ENCODE measurements at regions not wholly inside any gene's neighbourhood (a gene's known extent, or its start where the extent isn't known, plus 50 kb on each side); places are given as distances from the start of the nearest gene placed in this dataset.

- TF ChIP-seq ZNF600 (tag by site-specific recombination; IDR thresholded peaks at IDR 0.05) (no peak), SP7 (tag by site-specific recombination; IDR thresholded peaks at IDR 0.05) (no peak), ZNF561 (tag by site-specific recombination; IDR thresholded peaks at IDR 0.05; ENCODE audit: borderline replicate concordance) (no peak), BCL11A (tag by site-specific recombination; IDR thresholded peaks at IDR 0.05; ENCODE audit: low read depth) (no peak)
- TF ChIP-seq, protein P1, sequence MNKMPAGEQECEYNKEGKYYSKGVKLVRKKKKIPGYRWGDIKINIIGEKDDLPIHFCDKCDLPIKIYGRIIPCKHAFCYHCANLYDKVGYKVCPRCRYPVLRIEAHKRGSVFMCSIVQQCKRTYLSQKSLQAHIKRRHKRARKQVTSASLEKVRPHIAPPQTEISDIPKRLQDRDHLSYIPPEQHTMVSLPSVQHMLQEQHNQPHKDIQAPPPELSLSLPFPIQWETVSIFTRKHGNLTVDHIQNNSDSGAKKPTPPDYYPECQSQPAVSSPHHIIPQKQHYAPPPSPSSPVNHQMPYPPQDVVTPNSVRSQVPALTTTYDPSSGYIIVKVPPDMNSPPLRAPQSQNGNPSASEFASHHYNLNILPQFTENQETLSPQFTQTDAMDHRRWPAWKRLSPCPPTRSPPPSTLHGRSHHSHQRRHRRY (tag by site-specific recombination; IDR thresholded peaks at IDR 0.05) = no peak
- TF ChIP-seq, protein P2, sequence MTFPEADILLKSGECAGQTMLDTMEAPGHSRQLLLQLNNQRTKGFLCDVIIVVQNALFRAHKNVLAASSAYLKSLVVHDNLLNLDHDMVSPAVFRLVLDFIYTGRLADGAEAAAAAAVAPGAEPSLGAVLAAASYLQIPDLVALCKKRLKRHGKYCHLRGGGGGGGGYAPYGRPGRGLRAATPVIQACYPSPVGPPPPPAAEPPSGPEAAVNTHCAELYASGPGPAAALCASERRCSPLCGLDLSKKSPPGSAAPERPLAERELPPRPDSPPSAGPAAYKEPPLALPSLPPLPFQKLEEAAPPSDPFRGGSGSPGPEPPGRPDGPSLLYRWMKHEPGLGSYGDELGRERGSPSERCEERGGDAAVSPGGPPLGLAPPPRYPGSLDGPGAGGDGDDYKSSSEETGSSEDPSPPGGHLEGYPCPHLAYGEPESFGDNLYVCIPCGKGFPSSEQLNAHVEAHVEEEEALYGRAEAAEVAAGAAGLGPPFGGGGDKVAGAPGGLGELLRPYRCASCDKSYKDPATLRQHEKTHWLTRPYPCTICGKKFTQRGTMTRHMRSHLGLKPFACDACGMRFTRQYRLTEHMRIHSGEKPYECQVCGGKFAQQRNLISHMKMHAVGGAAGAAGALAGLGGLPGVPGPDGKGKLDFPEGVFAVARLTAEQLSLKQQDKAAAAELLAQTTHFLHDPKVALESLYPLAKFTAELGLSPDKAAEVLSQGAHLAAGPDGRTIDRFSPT (tag by site-specific recombination; IDR thresholded peaks at IDR 0.05) = no peak
- Histone ChIP-seq H3K9me3 (ENCODE audit: control insufficient read depth, insufficient read depth, low read depth, low read length) (no peaks in the 10 kb centered on the region), H3K27ac (ENCODE audit: extremely low read depth, low read depth, low read length) (no peak overlapping the region), H3K36me3 (ENCODE audit: control insufficient read depth in 2 of 2, insufficient read depth in 1 of 2, low read length in 2 of 2) (no peaks in the 10 kb centered on the region), H3K4me1 (ENCODE audit: control insufficient read depth, insufficient read depth, low read length) (no peaks in the 10 kb centered on the region; the same call in 1 of the 2 replicates), H3K4me3 (ENCODE audit: low read depth, low read length) (no peak overlapping the region)
- CTCF ChIA-PET = no interaction called here
- POLR2A ChIA-PET = no interaction called here
These were observed 408.8 kb upstream of the UBE2E3 start for GRCh38 chr2:180571559-180571958.

DNA sequence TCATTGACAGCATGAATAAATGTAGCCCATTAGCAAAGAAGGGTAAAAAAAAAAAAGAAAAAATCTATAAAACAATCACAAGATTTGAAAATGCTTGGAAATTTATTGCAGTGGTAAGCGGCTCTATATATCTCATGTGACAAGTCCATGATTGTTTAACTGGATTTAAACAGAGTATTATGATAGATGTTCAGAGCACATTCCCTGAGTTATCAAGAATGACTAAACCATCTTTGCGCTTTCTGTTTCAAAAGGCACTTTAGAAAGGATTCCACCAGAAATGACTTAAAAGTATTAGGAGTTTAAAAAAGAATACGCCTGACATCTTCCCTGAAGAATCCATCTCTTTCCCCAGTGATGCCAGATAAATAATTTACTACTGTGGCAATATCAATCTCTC is 409.5 kb upstream of the UBE2E3 start:
- POLR2A ChIA-PET = no interaction called here
- CTCF ChIA-PET = no interaction called here

More for the DNA sequence above, 409.5 kb upstream of the UBE2E3 start:
- Histone ChIP-seq H3K27ac (ENCODE audit: extremely low read depth, low read depth, low read length) (no peak overlapping the region), H3K9me3 (ENCODE audit: control insufficient read depth, insufficient read depth, low read depth, low read length) (no peaks in the 10 kb centered on the region), H3K36me3 (ENCODE audit: control insufficient read depth in 2 of 2, insufficient read depth in 1 of 2, low read length in 2 of 2) (no peaks in the 10 kb centered on the region), H3K4me3 (ENCODE audit: low read depth, low read length) (no peak overlapping the region), H3K4me1 (ENCODE audit: control insufficient read depth, insufficient read depth, low read length) (no peaks in the 10 kb centered on the region; the same call in 1 of the 2 replicates)
- no peak for TF ChIP-seq ZNF26 (tag by site-specific recombination; IDR thresholded peaks at IDR 0.05)
- no peak for TF ChIP-seq IKZF3 (tag by site-specific recombination; IDR thresholded peaks at IDR 0.05)
- TF ChIP-seq, protein P3, sequence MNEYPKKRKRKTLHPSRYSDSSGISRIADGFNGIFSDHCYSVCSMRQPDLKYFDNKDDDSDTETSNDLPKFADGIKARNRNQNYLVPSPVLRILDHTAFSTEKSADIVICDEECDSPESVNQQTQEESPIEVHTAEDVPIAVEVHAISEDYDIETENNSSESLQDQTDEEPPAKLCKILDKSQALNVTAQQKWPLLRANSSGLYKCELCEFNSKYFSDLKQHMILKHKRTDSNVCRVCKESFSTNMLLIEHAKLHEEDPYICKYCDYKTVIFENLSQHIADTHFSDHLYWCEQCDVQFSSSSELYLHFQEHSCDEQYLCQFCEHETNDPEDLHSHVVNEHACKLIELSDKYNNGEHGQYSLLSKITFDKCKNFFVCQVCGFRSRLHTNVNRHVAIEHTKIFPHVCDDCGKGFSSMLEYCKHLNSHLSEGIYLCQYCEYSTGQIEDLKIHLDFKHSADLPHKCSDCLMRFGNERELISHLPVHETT (tag by site-specific recombination; IDR thresholded peaks at IDR 0.05) = no peak
- no peak for TF ChIP-seq YY1 (tag by site-specific recombination; IDR thresholded peaks at IDR 0.05)
- TF ChIP-seq BCL11A (tag by site-specific recombination; IDR thresholded peaks at IDR 0.05; ENCODE audit: low read depth) = no peak
- no peak for TF ChIP-seq ZNF664 (tag by site-specific recombination; IDR thresholded peaks at IDR 0.05)
- TF ChIP-seq ZNF529 (tag by site-specific recombination; IDR thresholded peaks at IDR 0.05; ENCODE audit: insufficient replicate concordance) = no peak
- no peak for TF ChIP-seq ZNF354C (tag by site-specific recombination; IDR thresholded peaks at IDR 0.05; ENCODE audit: borderline replicate concordance, low read depth)
- TF ChIP-seq, protein P4, sequence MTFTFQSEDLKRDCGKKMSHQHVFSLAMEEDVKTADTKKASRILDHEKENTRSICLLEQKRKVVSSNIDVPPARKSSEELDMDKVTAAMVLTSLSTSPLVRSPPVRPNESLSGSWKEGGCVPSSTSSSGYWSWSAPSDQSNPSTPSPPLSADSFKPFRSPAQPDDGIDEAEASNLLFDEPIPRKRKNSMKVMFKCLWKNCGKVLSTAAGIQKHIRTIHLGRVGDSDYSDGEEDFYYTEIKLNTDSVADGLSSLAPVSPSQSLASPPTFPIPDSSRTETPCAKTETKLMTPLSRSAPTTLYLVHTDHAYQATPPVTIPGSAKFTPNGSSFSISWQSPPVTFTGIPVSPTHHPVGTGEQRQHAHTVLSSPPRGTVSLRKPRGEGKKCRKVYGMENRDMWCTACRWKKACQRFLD (tag by site-specific recombination; IDR thresholded peaks at IDR 0.05) = no peak
- TF ChIP-seq ZNF707 (tag by site-specific recombination; IDR thresholded peaks at IDR 0.05) = no peak
- TF ChIP-seq ZNF571 (tag by site-specific recombination; IDR thresholded peaks at IDR 0.05) = no peak
- TF ChIP-seq ZBTB21 (tag by site-specific recombination; IDR thresholded peaks at IDR 0.05) = no peak
- no peak for TF ChIP-seq HOXD13 (CRISPR knock-in tag; IDR thresholded peaks at IDR 0.05; ENCODE audit: borderline replicate concordance)
- TF ChIP-seq GLI4 (tag by site-specific recombination; IDR thresholded peaks at IDR 0.05) = no peak
